CD4-positive, alpha-beta T cell (primary cell): ENCODE measurements at regions not wholly inside any gene's neighbourhood (a gene's known extent, or its start where the extent isn't known, plus 50 kb on each side); places are given as distances from the start of the nearest gene placed in this dataset.

Experiments
- ATAC-seq: fragments of 200-7000 bp; cut with Tn5 transposase; one replicate; pipeline ENCODE4 v1.10.0; 2022; ENCODE audit warnings: mild to moderate bottlenecking; ENCODE audit not compliant: poor library complexity
- CTCF ChIA-PET: fragments of 350-600 bp; sonication (Branson Sonifier 250); formaldehyde crosslinking; loops from one replicate; lab custom pipeline; 2021; ENCODE audit warnings: antibody characterized with exemption, inconsistent platforms; lab: Charles Lee
- POLR2A ChIA-PET: fragments of 350-600 bp; sonication (Branson Sonifier 250); formaldehyde crosslinking; loops from one replicate; lab custom pipeline; 2021; ENCODE audit warnings: antibody characterized with exemption, inconsistent platforms; lab: Charles Lee
- DNase-seq, 14 experiments: peaks; one replicate each; pipeline ENCODE4 v3.0.0-alpha.2; 2013 to 2020; ENCODE audit warnings: mixed read lengths in 2 of 14
- H3K27ac ChIP-seq, 2 donors: one replicate each; pipeline versions ENCODE4 v1.5.1 to v1.7.0; 2013; ENCODE audit warnings: low read length in 2 of 2, low read depth in 1 of 2, mild to moderate bottlenecking in 1 of 2
- H3K27me3 ChIP-seq, 2 experiments: 1 replicate in 1 of 2; 2 replicates in 1 of 2; pipeline versions ENCODE4 v1.6.1 to v1.7.0; 2013; ENCODE audit warnings: low read length in 2 of 2, control low read depth in 1 of 2, mild to moderate bottlenecking in 1 of 2, moderate library complexity in 1 of 2; ENCODE audit not compliant: insufficient read depth in 2 of 2, control insufficient read depth in 1 of 2
- H3K36me3 ChIP-seq: one replicate; pipeline ENCODE4 v1.6.1; 2013; ENCODE audit warnings: low read length, control low read depth; ENCODE audit not compliant: insufficient read depth
- H3K4me1 ChIP-seq: one replicate; pipeline ENCODE4 v1.6.1; 2013; ENCODE audit warnings: low read length, control low read depth; ENCODE audit not compliant: insufficient read depth
- H3K4me3 ChIP-seq: one replicate; pipeline ENCODE4 v1.5.1; 2013; ENCODE audit warnings: mild to moderate bottlenecking, low read length, moderate library complexity
- H3K9me3 ChIP-seq, 2 experiments: 1 replicate in 1 of 2; 2 replicates in 1 of 2; pipeline versions ENCODE4 v1.6.1 to v1.7.0; 2013; ENCODE audit warnings: low read length in 2 of 2, mild to moderate bottlenecking in 2 of 2, control low read depth in 1 of 2, moderate library complexity in 1 of 2; ENCODE audit not compliant: control insufficient read depth in 1 of 2, insufficient read depth in 1 of 2
- H3K27ac Mint-ChIP-seq: one replicate; pipeline ENCODE4 v1.8.0; 2020; ENCODE audit warnings: mixed read lengths
- H3K27me3 Mint-ChIP-seq: one replicate; pipeline ENCODE4 v1.8.0; 2021; ENCODE audit warnings: mixed read lengths
- H3K36me3 Mint-ChIP-seq: one replicate; pipeline ENCODE4 v1.8.0; 2021; ENCODE audit warnings: low read depth, mixed read lengths
- H3K4me1 Mint-ChIP-seq: one replicate; pipeline ENCODE4 v1.8.0; 2021; ENCODE audit warnings: low read depth, mixed read lengths
- H3K4me3 Mint-ChIP-seq: one replicate; pipeline ENCODE4 v1.8.0; 2020; ENCODE audit warnings: mild to moderate bottlenecking, mixed read lengths
- H3K9me3 Mint-ChIP-seq: one replicate; pipeline ENCODE4 v1.8.0; 2020; ENCODE audit warnings: mixed read lengths
- intact Hi-C, 2 experiments: fragments of 100-400 bp; cut with DNase I in 1 of 2; cut with micrococcal nuclease in 1 of 2; formaldehyde crosslinking; loops; one replicate each; pipeline versions ENCODE4 v1.15.1 to v1.9.0; 2023 to 2025; cut with DNase I, micrococcal nuclease
- TF ChIP-seq, protein P1 (sequence below): fragments of 200-600 bp; IDR thresholded peaks from one replicate; pipeline ENCODE4 v1.8.0; 2022; ENCODE audit warnings: antibody characterized with exemption, mild to moderate bottlenecking

DNA sequence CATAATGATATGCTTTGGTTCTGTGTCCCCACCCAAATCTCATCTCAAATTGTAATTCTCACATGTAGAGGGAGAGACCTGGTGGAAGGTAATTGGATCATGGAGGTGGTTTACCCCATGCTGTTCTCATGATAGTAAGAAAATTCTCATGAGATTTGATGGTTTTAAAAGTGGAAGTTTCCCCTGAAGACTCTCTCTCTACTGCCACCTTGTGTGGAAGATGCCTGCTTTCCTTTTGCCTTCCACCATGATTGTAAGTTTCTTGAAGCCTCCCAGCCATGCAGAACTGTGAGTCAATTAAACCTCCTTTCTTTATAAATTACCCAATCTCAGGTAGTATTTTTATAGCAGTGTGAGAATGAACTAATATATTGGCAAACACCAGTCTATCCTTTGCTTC is 260.4 kb upstream of the PPFIA2 start:
- POLR2A ChIA-PET, result no interaction called here
- no peak for ATAC-seq

DNA sequence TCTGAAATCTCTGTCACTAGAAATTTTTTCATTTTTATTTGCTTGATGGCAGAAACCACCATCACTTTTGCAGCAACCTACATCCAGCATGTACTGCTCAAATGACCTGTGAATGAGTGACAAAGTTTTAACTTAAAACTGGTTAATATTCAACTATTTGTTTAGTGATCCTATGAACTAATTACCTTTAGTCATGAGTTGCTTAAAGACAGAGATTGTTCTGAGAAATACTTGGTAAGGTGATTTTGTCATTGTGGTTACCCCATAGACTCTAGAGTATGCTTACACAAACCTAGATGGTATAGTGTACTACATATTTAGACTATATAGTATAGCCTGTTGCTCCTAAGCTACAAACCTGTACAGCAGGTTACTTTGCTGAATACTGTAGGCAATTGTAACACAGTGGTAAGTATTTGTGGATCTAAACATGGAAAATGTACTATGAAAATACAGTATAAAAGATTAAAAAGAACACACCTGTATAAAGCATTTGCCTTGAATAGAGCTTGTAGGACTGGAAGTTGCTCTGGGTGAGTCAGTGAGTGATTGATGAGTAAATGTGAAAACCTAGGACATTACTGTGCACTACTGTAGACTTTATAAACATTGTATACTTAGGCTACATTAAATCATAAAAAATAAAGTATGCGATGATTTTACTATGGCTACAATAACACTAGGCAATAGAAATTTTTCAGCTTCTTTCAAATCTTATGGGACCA is 256.6 kb upstream of the PPFIA2 start:
- TF ChIP-seq, protein P1, sequence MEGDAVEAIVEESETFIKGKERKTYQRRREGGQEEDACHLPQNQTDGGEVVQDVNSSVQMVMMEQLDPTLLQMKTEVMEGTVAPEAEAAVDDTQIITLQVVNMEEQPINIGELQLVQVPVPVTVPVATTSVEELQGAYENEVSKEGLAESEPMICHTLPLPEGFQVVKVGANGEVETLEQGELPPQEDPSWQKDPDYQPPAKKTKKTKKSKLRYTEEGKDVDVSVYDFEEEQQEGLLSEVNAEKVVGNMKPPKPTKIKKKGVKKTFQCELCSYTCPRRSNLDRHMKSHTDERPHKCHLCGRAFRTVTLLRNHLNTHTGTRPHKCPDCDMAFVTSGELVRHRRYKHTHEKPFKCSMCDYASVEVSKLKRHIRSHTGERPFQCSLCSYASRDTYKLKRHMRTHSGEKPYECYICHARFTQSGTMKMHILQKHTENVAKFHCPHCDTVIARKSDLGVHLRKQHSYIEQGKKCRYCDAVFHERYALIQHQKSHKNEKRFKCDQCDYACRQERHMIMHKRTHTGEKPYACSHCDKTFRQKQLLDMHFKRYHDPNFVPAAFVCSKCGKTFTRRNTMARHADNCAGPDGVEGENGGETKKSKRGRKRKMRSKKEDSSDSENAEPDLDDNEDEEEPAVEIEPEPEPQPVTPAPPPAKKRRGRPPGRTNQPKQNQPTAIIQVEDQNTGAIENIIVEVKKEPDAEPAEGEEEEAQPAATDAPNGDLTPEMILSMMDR, result no peak
- Histone ChIP-seq H3K27me3 (no peaks in the 10 kb centered on the region), H3K4me1 (no peaks in the 10 kb centered on the region), H3K4me3 (no peak overlapping the region), H3K36me3 (no peaks in the 10 kb centered on the region), H3K27ac (no peak overlapping the region), H3K9me3 (peaks cover 0 to 4% of the 10 kb centered on the region in 2 experiments)
- CTCF ChIA-PET, result no interaction called here
- DNase-seq (no peak), ATAC-seq (no peak)
- Mint-ChIP-seq H3K36me3 (no peaks in the 10 kb centered on the region), H3K27ac (no peak overlapping the region), H3K4me1 (no peaks in the 10 kb centered on the region), H3K4me3 (no peak overlapping the region), H3K27me3 (no peaks in the 10 kb centered on the region), H3K9me3 (peaks cover 2% of the 10 kb centered on the region)
- intact Hi-C loops, result no loop called here
- POLR2A ChIA-PET, result no interaction called here

More for the DNA sequence above, 260.4 kb upstream of the PPFIA2 start:
- Histone ChIP-seq H3K27ac (no peak overlapping the region), H3K9me3 (peaks cover 0 to 4% of the 10 kb centered on the region in 2 experiments), H3K4me1 (no peaks in the 10 kb centered on the region), H3K4me3 (no peak overlapping the region), H3K36me3 (no peaks in the 10 kb centered on the region), H3K27me3 (no peaks in the 10 kb centered on the region)
- CTCF ChIA-PET, result no interaction called here
- intact Hi-C loops, result no loop called here
- H3K4me3 Mint-ChIP-seq, result no peak overlapping the region
- no peak overlapping the region for H3K27ac Mint-ChIP-seq
- H3K27me3 Mint-ChIP-seq, result peaks cover 5% of the 10 kb centered on the region
- H3K4me1 Mint-ChIP-seq, result no peaks in the 10 kb centered on the region
- peaks cover 2% of the 10 kb centered on the region for H3K9me3 Mint-ChIP-seq
- peak in 3 of 14 experiments; percentile 2 to 19 (median 12) for DNase-seq
- no peaks in the 10 kb centered on the region for H3K36me3 Mint-ChIP-seq
- TF ChIP-seq, protein P1, result no peak

- ATAC-seq (no peak), DNase-seq (no peak)
- ChIA-PET CTCF (no interaction called here), POLR2A (no interaction called here)
- Histone ChIP-seq H3K4me1 (no peaks in the 10 kb centered on the region), H3K9me3 (no peaks in the 10 kb centered on the region), H3K4me3 (no peak overlapping the region), H3K27me3 (no peaks in the 10 kb centered on the region), H3K27ac (no peak overlapping the region), H3K36me3 (no peaks in the 10 kb centered on the region)
- Mint-ChIP-seq H3K36me3 (no peaks in the 10 kb centered on the region), H3K27ac (no peak overlapping the region), H3K4me1 (no peaks in the 10 kb centered on the region), H3K9me3 (peaks cover 2% of the 10 kb centered on the region), H3K27me3 (no peaks in the 10 kb centered on the region), H3K4me3 (no peak overlapping the region)
- TF ChIP-seq, protein P1, result no peak
- intact Hi-C loops, result no loop called here
Measured at GRCh38 chr12:82012176-82012575, 253.0 kb upstream of the PPFIA2 start.
